ENCODE measurements at regions not wholly inside any gene's neighbourhood (a gene's known extent, or its start where the extent isn't known, plus 50 kb on each side); places are given as distances from the start of the nearest gene placed in this dataset.
"Not testable (repeated sequence)": the region's sequence is repeated elsewhere in the genome, so short reads cannot be mapped to it uniquely, and the experiment has no call there.

DNA sequence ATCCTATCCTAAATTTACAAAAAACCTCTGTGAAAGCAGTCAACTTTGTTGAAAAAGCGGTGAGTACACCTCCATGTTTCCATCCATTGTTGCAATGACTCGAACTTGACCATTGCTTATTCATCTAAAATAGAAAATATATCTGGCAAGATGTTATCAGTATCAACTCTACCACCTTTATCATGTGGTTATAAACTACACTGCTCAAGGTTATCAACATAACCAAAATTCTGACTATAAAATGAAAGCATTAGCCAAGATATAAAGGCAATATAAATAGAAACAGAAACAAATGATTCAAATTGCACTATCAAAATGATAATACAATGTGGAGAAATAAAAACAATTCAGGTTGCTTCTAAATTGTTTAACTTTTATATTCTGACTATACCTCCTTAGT, 150.0 kb downstream of the AVL9 start:
- DNase-seq = not testable (repeated sequence)

DNA sequence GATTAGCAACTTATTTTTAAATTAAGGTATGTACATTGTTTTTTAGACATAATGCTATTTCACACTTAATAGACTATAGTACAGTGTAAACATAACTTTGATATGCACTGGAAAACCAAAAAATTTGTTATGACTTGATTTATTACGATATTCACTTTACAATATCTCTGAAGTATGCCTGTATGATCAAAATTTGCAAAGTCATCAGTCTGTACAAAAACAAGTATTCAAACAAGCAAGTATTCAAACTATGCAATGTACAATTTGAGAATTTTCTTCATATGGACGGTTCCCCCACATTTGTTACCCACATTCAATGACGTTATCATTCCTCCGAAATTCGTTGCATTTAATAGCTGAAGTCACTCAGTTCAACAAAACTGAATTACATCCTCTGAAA, 147.9 kb downstream of the AVL9 start:
- no peak for DNase-seq

DNA sequence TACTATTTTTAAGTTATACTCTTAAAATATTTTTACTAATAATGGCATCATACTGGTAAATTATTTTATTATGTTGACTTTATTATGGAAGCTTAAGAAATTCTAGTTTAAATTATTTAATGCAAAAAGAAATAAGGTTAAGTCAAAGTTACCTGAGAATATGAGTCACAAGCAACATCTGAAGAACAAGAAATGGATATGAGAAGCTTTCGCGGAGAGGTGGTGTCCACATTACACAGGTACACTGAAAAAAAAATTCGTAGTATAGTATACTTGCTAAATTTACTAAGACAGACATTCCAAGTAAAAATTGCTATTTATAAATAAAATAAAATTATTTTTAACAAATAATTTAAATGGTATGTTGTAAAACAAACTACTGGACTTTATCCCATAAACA, 143.8 kb downstream of the AVL9 start:
- no peak for DNase-seq

DNA sequence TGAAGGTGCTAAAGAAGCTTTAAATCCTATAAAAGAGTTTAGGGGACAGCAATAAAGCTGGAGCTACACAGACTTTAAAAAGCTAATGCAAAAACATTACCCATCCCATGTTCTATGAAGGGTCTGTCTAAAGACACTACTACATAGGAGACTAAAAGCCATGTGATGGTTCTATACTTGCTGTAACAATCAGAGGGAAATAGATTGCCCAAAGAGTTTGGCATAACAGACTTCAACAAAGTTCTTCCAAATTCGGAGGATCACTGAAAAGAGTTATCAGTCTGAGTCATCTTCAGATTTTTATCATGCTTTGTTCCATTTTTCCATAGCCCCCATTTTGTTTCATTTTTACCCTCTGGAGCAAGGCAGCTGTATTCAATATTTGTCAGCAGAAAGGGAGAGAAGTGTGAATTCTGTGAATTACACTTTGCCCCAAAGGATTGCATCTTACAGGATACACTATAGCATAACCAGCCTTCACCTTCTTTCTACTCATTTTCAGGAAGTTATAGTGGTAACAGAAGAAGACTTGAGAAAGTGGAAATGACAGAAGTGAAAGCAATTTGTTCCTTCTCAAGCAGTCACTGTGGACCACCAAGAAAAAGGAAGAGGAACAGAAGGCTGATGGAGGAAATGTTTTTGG, 143.3 kb downstream of the AVL9 start:
- not testable (repeated sequence) for DNase-seq

Data from stimulated activated naive CD4-positive, alpha-beta T cell (primary cell).